Mesothelial cell of epicardium (in vitro differentiated cells): ENCODE measurements at regions not wholly inside any gene's neighbourhood (a gene's known extent, or its start where the extent isn't known, plus 50 kb on each side); places are given as distances from the start of the nearest gene placed in this dataset.
A peak's percentile ranks its signal among the peaks of the same experiment; 100 is the strongest.

ENCODE experiments used
- DNase-seq, 2 experiments: peaks; one replicate each; pipeline ENCODE4 v3.0.0; 2021; ENCODE audit warnings: low spot score in 2 of 2; ENCODE audit not compliant: unreplicated experiment in 2 of 2
- H3K27ac Mint-ChIP-seq: 2 replicates; pipeline ENCODE4 v1.8.0; 2021; ENCODE audit warnings: mixed read lengths
- H3K27me3 Mint-ChIP-seq: 2 replicates; pipeline ENCODE4 v1.8.0; 2021; ENCODE audit warnings: low read depth, mixed read lengths
- H3K36me3 Mint-ChIP-seq: 2 replicates; pipeline ENCODE4 v1.8.0; 2021; ENCODE audit warnings: mixed read lengths
- H3K4me1 Mint-ChIP-seq: 2 replicates; pipeline ENCODE4 v1.8.0; 2021; ENCODE audit warnings: mixed read lengths
- H3K4me3 Mint-ChIP-seq: 2 replicates; pipeline ENCODE4 v1.8.0; 2021; ENCODE audit warnings: mild to moderate bottlenecking, moderate library complexity, mixed read lengths
- H3K9me3 Mint-ChIP-seq: 2 replicates; pipeline ENCODE4 v1.8.0; 2021; ENCODE audit warnings: mixed read lengths
- TF ChIP-seq, protein P1 (sequence below): fragments of 200-600 bp; sonication (generic); IDR thresholded peaks from one replicate; pipeline ENCODE4 v1.5.0; 2021; ENCODE audit warnings: antibody characterized with exemption; ENCODE audit not compliant: unreplicated experiment

DNA sequence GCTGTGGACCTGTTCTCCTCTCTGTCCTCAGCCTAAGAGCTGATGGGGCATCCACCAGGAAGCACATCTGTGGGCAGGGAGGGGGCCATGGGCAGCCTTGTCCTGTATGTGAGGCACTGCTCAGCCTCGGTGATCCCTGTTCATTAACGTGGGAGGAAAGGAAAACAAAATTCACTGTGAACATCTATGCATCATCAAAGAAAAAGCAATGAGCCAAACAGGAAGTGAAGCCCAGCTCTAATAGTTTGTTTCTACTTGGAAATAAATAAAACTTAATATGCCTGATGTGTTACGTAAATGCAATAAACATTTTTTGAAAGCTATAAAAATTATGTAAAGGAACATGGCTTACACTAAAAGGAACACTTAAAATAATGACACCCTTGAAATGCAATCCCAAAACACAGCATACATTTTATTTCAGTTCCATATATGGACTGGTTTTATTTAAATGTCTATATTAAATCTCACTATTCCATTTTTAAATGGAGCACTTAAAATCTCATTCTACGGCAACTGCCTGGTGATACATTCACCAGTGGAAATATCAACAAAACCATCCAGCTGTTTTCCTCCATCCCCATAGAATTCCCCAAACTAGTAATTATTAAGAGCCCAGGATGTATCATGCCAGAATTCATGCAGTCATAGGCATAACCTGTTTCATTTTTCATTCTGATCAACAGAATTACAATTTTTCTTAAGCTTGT, 78.3 kb downstream of the ZNF280B start:
- TF ChIP-seq, protein P1, sequence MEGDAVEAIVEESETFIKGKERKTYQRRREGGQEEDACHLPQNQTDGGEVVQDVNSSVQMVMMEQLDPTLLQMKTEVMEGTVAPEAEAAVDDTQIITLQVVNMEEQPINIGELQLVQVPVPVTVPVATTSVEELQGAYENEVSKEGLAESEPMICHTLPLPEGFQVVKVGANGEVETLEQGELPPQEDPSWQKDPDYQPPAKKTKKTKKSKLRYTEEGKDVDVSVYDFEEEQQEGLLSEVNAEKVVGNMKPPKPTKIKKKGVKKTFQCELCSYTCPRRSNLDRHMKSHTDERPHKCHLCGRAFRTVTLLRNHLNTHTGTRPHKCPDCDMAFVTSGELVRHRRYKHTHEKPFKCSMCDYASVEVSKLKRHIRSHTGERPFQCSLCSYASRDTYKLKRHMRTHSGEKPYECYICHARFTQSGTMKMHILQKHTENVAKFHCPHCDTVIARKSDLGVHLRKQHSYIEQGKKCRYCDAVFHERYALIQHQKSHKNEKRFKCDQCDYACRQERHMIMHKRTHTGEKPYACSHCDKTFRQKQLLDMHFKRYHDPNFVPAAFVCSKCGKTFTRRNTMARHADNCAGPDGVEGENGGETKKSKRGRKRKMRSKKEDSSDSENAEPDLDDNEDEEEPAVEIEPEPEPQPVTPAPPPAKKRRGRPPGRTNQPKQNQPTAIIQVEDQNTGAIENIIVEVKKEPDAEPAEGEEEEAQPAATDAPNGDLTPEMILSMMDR = no peak
- H3K36me3 Mint-ChIP-seq = no peaks in the 10 kb centered on the region
- no peak overlapping the region for H3K4me3 Mint-ChIP-seq
- peaks cover 13% of the 10 kb centered on the region for H3K9me3 Mint-ChIP-seq
- no peaks in the 10 kb centered on the region for H3K4me1 Mint-ChIP-seq
- DNase-seq = no peak
- H3K27me3 Mint-ChIP-seq = peaks cover 90% of the 10 kb centered on the region
- H3K27ac Mint-ChIP-seq = no peak overlapping the region

DNA sequence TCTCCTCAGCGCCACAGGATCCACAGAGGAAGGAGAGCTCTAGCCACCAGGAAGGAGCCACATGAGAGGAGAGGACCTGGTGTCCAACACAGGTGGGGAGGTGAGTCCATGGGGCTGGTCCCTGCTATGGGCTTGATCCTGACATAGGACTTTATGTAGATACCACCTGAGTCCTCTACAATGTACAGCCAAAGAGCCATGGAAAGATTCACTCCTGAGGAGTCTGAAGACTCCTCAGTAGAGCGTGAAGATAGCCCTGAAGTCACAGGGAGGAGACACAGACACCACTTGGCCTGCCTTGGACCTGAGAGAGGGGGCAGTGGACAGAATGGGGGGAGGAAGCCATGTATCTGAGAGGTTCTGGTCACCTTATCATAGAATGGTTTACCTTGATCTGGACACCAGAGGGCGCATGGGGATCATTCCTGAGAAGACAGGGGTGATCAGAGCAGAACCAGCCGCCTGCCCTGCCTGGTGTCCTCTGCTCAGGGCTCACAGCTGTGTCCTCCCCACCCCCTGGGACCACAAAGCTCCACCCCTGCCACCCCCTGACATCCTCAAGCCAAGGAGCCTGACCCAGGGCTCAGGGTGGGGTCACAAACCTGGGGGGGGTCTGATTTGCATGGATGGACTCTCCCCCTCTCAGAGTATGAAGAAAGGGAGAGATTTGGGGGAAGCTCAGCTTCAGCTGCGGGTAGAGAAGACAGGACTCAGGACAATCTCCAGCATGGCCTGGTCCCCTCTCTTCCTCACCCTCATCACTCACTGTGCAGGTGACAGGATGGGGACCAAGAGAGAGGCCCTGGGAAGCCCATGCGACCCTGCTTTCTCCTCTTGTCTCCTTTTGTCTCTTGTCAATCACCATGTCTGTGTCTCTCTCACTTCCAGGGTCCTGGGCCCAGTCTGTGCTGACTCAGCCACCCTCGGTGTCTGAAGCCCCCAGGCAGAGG, 77.0 kb downstream of the ZNF280B start:
- H3K27me3 Mint-ChIP-seq = peaks cover 88% of the 10 kb centered on the region
- H3K4me1 Mint-ChIP-seq = no peaks in the 10 kb centered on the region
- peak; percentile 39 to 61 for DNase-seq
- H3K4me3 Mint-ChIP-seq = no peak overlapping the region
- no peaks in the 10 kb centered on the region for H3K36me3 Mint-ChIP-seq
- TF ChIP-seq, protein P1 = peak; percentile 46
- peaks cover 16% of the 10 kb centered on the region for H3K9me3 Mint-ChIP-seq
- H3K27ac Mint-ChIP-seq = no peak overlapping the region

DNA sequence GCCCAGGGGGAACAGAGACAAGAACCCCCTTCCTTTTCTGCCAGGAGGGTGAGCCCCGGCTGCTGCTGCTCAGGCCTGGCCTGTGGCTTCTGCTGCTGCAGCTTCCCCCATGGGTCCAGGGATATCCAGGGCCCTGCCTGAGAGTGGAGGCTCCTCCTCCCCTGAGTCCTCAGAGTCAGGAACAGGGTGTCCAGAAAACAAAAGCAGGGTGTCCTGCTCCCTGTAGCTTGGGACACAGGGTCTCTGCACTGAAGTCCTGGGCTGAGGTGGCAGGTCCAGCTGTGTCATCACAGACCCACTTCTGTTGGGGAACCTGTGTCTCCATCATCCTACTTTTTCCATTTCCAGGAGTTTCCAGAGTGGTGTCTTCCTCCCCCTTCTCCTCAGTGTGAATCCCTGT, 76.1 kb downstream of the ZNF280B start:
- no peaks in the 10 kb centered on the region for H3K36me3 Mint-ChIP-seq
- H3K4me1 Mint-ChIP-seq = no peaks in the 10 kb centered on the region
- peaks cover 16% of the 10 kb centered on the region for H3K9me3 Mint-ChIP-seq
- no peak for DNase-seq
- no peak overlapping the region for H3K27ac Mint-ChIP-seq
- H3K4me3 Mint-ChIP-seq = no peak overlapping the region
- peaks cover 88% of the 10 kb centered on the region for H3K27me3 Mint-ChIP-seq
- TF ChIP-seq, protein P1 = no peak

DNA sequence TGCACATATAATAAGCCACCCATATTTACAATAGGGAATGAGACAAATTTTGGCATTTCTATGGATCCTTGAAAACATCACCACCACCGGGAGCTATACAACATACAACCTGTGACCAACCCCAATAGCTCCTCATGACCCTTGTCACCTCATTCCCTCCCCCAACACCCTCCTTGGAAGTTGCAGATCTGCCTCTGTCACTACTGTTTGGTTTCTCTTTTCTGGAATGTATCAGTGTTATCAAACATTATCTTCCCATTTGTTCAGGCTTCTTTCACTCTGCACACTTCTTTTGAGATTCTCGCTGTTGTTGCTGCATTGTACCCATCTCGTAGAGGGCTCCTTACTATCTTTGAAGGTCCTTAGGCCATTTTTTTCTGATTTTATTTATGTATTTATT, 75.6 kb downstream of the ZNF280B start:
- Mint-ChIP-seq H3K4me3 (no peak overlapping the region), H3K36me3 (no peaks in the 10 kb centered on the region), H3K27ac (no peak overlapping the region), H3K9me3 (peaks cover 16% of the 10 kb centered on the region), H3K4me1 (no peaks in the 10 kb centered on the region), H3K27me3 (peaks cover 89% of the 10 kb centered on the region)
- no peak for DNase-seq
- TF ChIP-seq, protein P1 = no peak

DNA sequence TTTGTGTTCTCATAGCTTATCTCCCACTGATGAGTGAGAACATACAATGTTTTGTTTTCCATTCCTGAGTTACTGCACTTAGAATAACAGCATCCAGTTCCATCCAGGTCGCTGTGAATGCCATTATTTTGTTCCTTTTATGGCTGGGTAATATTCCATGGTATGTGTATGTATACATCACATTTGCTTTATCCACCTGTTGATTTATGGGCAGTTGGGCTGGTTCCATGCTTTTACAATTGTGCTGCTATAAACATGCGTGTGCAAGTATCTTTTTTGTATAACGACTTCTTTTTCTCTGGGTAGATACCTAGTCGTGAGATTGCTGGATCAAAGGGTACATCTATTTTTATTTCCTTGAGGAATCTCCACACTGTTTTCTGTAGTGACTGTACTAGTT, 74.8 kb downstream of the ZNF280B start:
- DNase-seq = no peak
- Mint-ChIP-seq H3K9me3 (peaks cover 16% of the 10 kb centered on the region), H3K4me3 (no peak overlapping the region), H3K4me1 (no peaks in the 10 kb centered on the region), H3K27ac (no peak overlapping the region), H3K27me3 (peaks cover 89% of the 10 kb centered on the region), H3K36me3 (no peaks in the 10 kb centered on the region)
- TF ChIP-seq, protein P1 = no peak
